Common myeloid progenitor, CD34-positive (primary cell): ENCODE measurements at regions not wholly inside any gene's neighbourhood (a gene's known extent, or its start where the extent isn't known, plus 50 kb on each side); places are given as distances from the start of the nearest gene placed in this dataset.

Source experiments
- CTCF ChIA-PET: fragments of 350-600 bp; sonication (Branson Sonifier 250); formaldehyde crosslinking; loops from one replicate; lab custom pipeline; 2021; ENCODE audit warnings: antibody characterized with exemption; lab: Charles Lee
- POLR2A ChIA-PET: fragments of 350-600 bp; sonication (Branson Sonifier 250); formaldehyde crosslinking; loops from one replicate; lab custom pipeline; 2021; ENCODE audit warnings: antibody characterized with exemption; lab: Charles Lee
- DNase-seq, 3 donors: peaks; one replicate each; pipeline versions ENCODE4 v3.0.0 to v3.0.0-alpha.2; 2013
- H3K27ac ChIP-seq, 2 experiments: 1 replicate in 1 of 2; 2 replicates in 1 of 2; pipeline ENCODE4 v1.7.0; 2013; ENCODE audit warnings: inconsistent platforms in 2 of 2, low read length in 2 of 2, mild to moderate bottlenecking in 2 of 2, low read depth in 1 of 2, moderate library complexity in 1 of 2; ENCODE audit not compliant: severe bottlenecking in 2 of 2, insufficient read depth in 1 of 2, poor library complexity in 1 of 2
- H3K27me3 ChIP-seq, 5 experiments: replicated peaks in 2 of 5; 1 replicate in 3 of 5; 2 replicates in 2 of 5; pipeline versions ENCODE4 v1.6.1 to v1.7.0; 2013; ENCODE audit warnings: low read length in 4 of 5, mild to moderate bottlenecking in 2 of 5, moderate library complexity in 2 of 5, inconsistent platforms in 1 of 5; ENCODE audit not compliant: insufficient read depth in 5 of 5, control insufficient read depth in 4 of 5
- H3K36me3 ChIP-seq, 4 experiments: 1 replicate in 2 of 4; 2 replicates in 2 of 4; pipeline versions ENCODE4 v1.6.1 to v1.7.0; 2013; ENCODE audit warnings: low read length in 3 of 4, control low read depth in 1 of 4, mild to moderate bottlenecking in 1 of 4; ENCODE audit not compliant: control insufficient read depth in 4 of 4, insufficient read depth in 4 of 4
- H3K4me1 ChIP-seq, 4 experiments: 1 replicate in 3 of 4; 2 replicates in 1 of 4; pipeline versions ENCODE4 v1.6.1 to v1.7.1; 2013; ENCODE audit warnings: low read length in 3 of 4, mild to moderate bottlenecking in 3 of 4, control low read depth in 1 of 4, inconsistent platforms in 1 of 4, moderate library complexity in 1 of 4; ENCODE audit not compliant: control insufficient read depth in 4 of 4, insufficient read depth in 4 of 4; ENCODE audit errors: control extremely low read depth in 1 of 4
- H3K4me3 ChIP-seq, 7 experiments: 1 replicate in 4 of 7; 2 replicates in 3 of 7; pipeline versions ENCODE4 v1.5.1 to v1.7.0; 2013; ENCODE audit warnings: mild to moderate bottlenecking in 7 of 7, low read length in 6 of 7, moderate library complexity in 6 of 7, inconsistent platforms in 2 of 7, low read depth in 2 of 7, control low read depth in 1 of 7; ENCODE audit not compliant: insufficient read depth in 4 of 7, control insufficient read depth in 1 of 7; ENCODE audit errors: extremely low read depth in 1 of 7
- H3K9me3 ChIP-seq, 5 experiments: 1 replicate in 4 of 5; 2 replicates in 1 of 5; pipeline versions ENCODE4 v1.6.1 to v1.7.1; 2013; ENCODE audit warnings: low read length in 4 of 5, mild to moderate bottlenecking in 2 of 5, inconsistent platforms in 1 of 5, low read depth in 1 of 5, moderate library complexity in 1 of 5; ENCODE audit not compliant: control insufficient read depth in 4 of 5, insufficient read depth in 2 of 5; ENCODE audit errors: control extremely low read depth in 1 of 5
- WGBS: methylation state at CpG from one replicate; pipeline ENCODE4 v1.1.5; 2013; ENCODE audit not compliant: insufficient coverage; 5-methylcytosine and 5-hydroxymethylcytosine counted together

GRCh38 chr12:116646901-116647300, 87.7 kb downstream of the MAP1LC3B2 start:
- Histone ChIP-seq H3K36me3 (no peaks in the 10 kb centered on the region), H3K4me3 (no peak overlapping the region), H3K27ac (no peak overlapping the region), H3K4me1 (peaks cover 0 to 35% (median 21%) of the 10 kb centered on the region in 4 experiments), H3K9me3 (peaks cover 0 to 18% (median 4%) of the 10 kb centered on the region in 5 experiments), H3K27me3 (no peaks in the 10 kb centered on the region)
- ChIA-PET POLR2A (no interaction called here), CTCF (no interaction called here)
- no peak for DNase-seq

- DNase-seq, result no peak
- WGBS, result 92% methylated on average over 3 of the region's 3 CpGs
- ChIA-PET POLR2A (no interaction called here), CTCF (interaction anchor here (1.0 to 1.2 kb wide), 2 partner anchors 9 to 29 kb away, joined by 3 read pairs; no protein-coding TSS in a partner anchor)
- Histone ChIP-seq H3K4me3 (no peak overlapping the region), H3K4me1 (peaks cover 0 to 30% (median 21%) of the 10 kb centered on the region in 4 experiments), H3K9me3 (peaks cover 0 to 9% (median 4%) of the 10 kb centered on the region in 5 experiments), H3K27ac (no peak overlapping the region), H3K36me3 (no peaks in the 10 kb centered on the region), H3K27me3 (no peaks in the 10 kb centered on the region)
Measured at GRCh38 chr12:116644806-116645205, 85.6 kb downstream of the MAP1LC3B2 start.

- POLR2A ChIA-PET, result no interaction called here
- Histone ChIP-seq H3K27ac (no peak overlapping the region), H3K4me1 (peaks cover 0 to 30% (median 19%) of the 10 kb centered on the region in 4 experiments), H3K4me3 (no peak overlapping the region), H3K36me3 (no peaks in the 10 kb centered on the region), H3K9me3 (peaks cover 0 to 4% (median 0%) of the 10 kb centered on the region in 5 experiments), H3K27me3 (no peaks in the 10 kb centered on the region)
- CTCF ChIA-PET, result interaction anchor here (1.9 kb wide), 1 partner anchor 13 kb away, joined by 4 read pairs; no protein-coding TSS in a partner anchor
- peak; percentile 69 to 94 (median 88) for DNase-seq
- WGBS, result 60% methylated on average over 1 of the region's 2 CpGs
Measured at GRCh38 chr12:116642683-116643082, 83.5 kb downstream of the MAP1LC3B2 start.

- CTCF ChIA-PET, result interaction anchor here (1.9 kb wide), 1 partner anchor 14 kb away, joined by 4 read pairs; no protein-coding TSS in a partner anchor
Measured at GRCh38 chr12:116642106-116642505, 82.9 kb downstream of the MAP1LC3B2 start.

GRCh38 chr12:116640281-116640680, 81.1 kb downstream of the MAP1LC3B2 start:
- 100% methylated on average over 1 of the region's 1 CpG for WGBS
- POLR2A ChIA-PET, result interaction anchor here (0.6 kb wide), 1 partner anchor 1451 kb away, joined by 3 read pairs; no protein-coding TSS in a partner anchor
- DNase-seq, result no peak
- Histone ChIP-seq H3K9me3 (peaks cover 0 to 4% (median 0%) of the 10 kb centered on the region in 5 experiments), H3K4me1 (peaks cover 14 to 44% (median 35%) of the 10 kb centered on the region in 4 experiments), H3K27me3 (no peaks in the 10 kb centered on the region), H3K36me3 (no peaks in the 10 kb centered on the region), H3K27ac (no peak overlapping the region), H3K4me3 (no peak overlapping the region)
- CTCF ChIA-PET, result interaction anchor here (0.6 to 1.4 kb wide), 2 partner anchors 17 to 463 kb away, joined by 3 read pairs; no protein-coding TSS in a partner anchor

More at GRCh38 chr12:116642106-116642505, 82.9 kb downstream of the MAP1LC3B2 start:
- no CpG with 5 or more reads among the region's 4 CpGs for WGBS
- no peak for DNase-seq
- Histone ChIP-seq H3K4me3 (no peak overlapping the region), H3K4me1 (peaks cover 0 to 30% (median 19%) of the 10 kb centered on the region in 4 experiments), H3K27me3 (no peaks in the 10 kb centered on the region), H3K27ac (no peak overlapping the region), H3K36me3 (no peaks in the 10 kb centered on the region), H3K9me3 (peaks cover 0 to 4% (median 0%) of the 10 kb centered on the region in 5 experiments)
- POLR2A ChIA-PET, result no interaction called here

- Histone ChIP-seq H3K27ac (no peak overlapping the region), H3K4me1 (peaks cover 19 to 49% (median 40%) of the 10 kb centered on the region in 4 experiments), H3K36me3 (no peaks in the 10 kb centered on the region), H3K27me3 (no peaks in the 10 kb centered on the region), H3K9me3 (peaks cover 0 to 2% (median 0%) of the 10 kb centered on the region in 5 experiments), H3K4me3 (no peak overlapping the region)
- DNase-seq, result peak in 1 of 3 donors; percentile 34
- 69% methylated on average over 4 of the region's 4 CpGs for WGBS
- ChIA-PET POLR2A (interaction anchor here (0.6 kb wide), 1 partner anchor 1451 kb away, joined by 3 read pairs; no protein-coding TSS in a partner anchor), CTCF (no interaction called here)
Measured at GRCh38 chr12:116639765-116640164, 80.6 kb downstream of the MAP1LC3B2 start.

- CTCF ChIA-PET, result no interaction called here
Measured at GRCh38 chr12:116638376-116638775, 79.2 kb downstream of the MAP1LC3B2 start.

More at GRCh38 chr12:116638376-116638775, 79.2 kb downstream of the MAP1LC3B2 start:
- no peak overlapping the region for H3K4me3 ChIP-seq
- no peaks in the 10 kb centered on the region for H3K27me3 ChIP-seq
- H3K4me1 ChIP-seq, result peaks cover 25 to 60% (median 47%) of the 10 kb centered on the region in 4 experiments
- POLR2A ChIA-PET, result no interaction called here
- H3K9me3 ChIP-seq, result no peaks in the 10 kb centered on the region
- no peak for DNase-seq
- no peak overlapping the region for H3K27ac ChIP-seq
- WGBS, result no CpG with 5 or more reads among the region's 2 CpGs
- no peaks in the 10 kb centered on the region for H3K36me3 ChIP-seq
